RWPE2 (cell line): ENCODE measurements at regions not wholly inside any gene's neighbourhood (a gene's known extent, or its start where the extent isn't known, plus 50 kb on each side); places are given as distances from the start of the nearest gene placed in this dataset.

Experiments
- ATAC-seq: fragments of 200-7000 bp; cut with Tn5 transposase; 3 replicates; pipeline ENCODE4 v1.9.1; 2021; ENCODE audit warnings: low read depth
- DNase-seq: peaks from one replicate; pipeline ENCODE4 v3.0.0-alpha.2; 2020; ENCODE audit warnings: low spot score
- H3K27ac ChIP-seq: fragments of 450-650 bp; 2 replicates; pipeline ENCODE4 v1.5.1; 2017; ENCODE audit warnings: mild to moderate bottlenecking; ENCODE audit not compliant: poor library complexity, severe bottlenecking
- H3K27me3 ChIP-seq: fragments of 250-450 bp; sonication (Bioruptor Pico); 2 replicates; pipeline ENCODE4 v1.5.1; 2021; ENCODE audit warnings: mild to moderate bottlenecking, moderate library complexity; ENCODE audit not compliant: insufficient read depth, poor library complexity, severe bottlenecking
- H3K36me3 ChIP-seq: fragments of 250-450 bp; sonication (Bioruptor Pico); 2 replicates; pipeline ENCODE4 v1.5.1; 2020; ENCODE audit warnings: low read depth, mild to moderate bottlenecking, moderate library complexity
- H3K4me1 ChIP-seq: fragments of 250-450 bp; sonication (Bioruptor Pico); 2 replicates; pipeline ENCODE4 v1.5.1; 2021; ENCODE audit warnings: mild to moderate bottlenecking, moderate library complexity; ENCODE audit not compliant: insufficient read depth, poor library complexity, severe bottlenecking
- H3K4me3 ChIP-seq: fragments of 250-450 bp; sonication (Bioruptor Pico); 2 replicates; pipeline ENCODE4 v1.5.1; 2021; ENCODE audit warnings: mild to moderate bottlenecking, moderate library complexity; ENCODE audit not compliant: severe bottlenecking
- H3K9me3 ChIP-seq: fragments of 250-450 bp; sonication (Bioruptor Pico); 2 replicates; pipeline ENCODE4 v1.5.1; 2021; ENCODE audit warnings: mild to moderate bottlenecking, moderate library complexity; ENCODE audit not compliant: severe bottlenecking
- TF ChIP-seq, protein P1 (sequence below): fragments of 450-650 bp; IDR thresholded peaks from one replicate; pipeline ENCODE4 v1.5.1; 2017; ENCODE audit warnings: mild to moderate bottlenecking, moderate library complexity; ENCODE audit not compliant: poor library complexity, severe bottlenecking

- H3K4me3 ChIP-seq: no peak overlapping the region
- H3K27me3 ChIP-seq: no peaks in the 10 kb centered on the region
- TF ChIP-seq, protein P1, sequence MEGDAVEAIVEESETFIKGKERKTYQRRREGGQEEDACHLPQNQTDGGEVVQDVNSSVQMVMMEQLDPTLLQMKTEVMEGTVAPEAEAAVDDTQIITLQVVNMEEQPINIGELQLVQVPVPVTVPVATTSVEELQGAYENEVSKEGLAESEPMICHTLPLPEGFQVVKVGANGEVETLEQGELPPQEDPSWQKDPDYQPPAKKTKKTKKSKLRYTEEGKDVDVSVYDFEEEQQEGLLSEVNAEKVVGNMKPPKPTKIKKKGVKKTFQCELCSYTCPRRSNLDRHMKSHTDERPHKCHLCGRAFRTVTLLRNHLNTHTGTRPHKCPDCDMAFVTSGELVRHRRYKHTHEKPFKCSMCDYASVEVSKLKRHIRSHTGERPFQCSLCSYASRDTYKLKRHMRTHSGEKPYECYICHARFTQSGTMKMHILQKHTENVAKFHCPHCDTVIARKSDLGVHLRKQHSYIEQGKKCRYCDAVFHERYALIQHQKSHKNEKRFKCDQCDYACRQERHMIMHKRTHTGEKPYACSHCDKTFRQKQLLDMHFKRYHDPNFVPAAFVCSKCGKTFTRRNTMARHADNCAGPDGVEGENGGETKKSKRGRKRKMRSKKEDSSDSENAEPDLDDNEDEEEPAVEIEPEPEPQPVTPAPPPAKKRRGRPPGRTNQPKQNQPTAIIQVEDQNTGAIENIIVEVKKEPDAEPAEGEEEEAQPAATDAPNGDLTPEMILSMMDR: no peak
- ATAC-seq (no peak), DNase-seq (no peak)
- H3K36me3 ChIP-seq: no peaks in the 10 kb centered on the region
- no peak overlapping the region for H3K27ac ChIP-seq
- H3K4me1 ChIP-seq: no peaks in the 10 kb centered on the region
- H3K9me3 ChIP-seq: no peaks in the 10 kb centered on the region
Observed at GRCh38 chr5:117829646-117830045, 1158.7 kb downstream of the DTWD2 start.

DNA sequence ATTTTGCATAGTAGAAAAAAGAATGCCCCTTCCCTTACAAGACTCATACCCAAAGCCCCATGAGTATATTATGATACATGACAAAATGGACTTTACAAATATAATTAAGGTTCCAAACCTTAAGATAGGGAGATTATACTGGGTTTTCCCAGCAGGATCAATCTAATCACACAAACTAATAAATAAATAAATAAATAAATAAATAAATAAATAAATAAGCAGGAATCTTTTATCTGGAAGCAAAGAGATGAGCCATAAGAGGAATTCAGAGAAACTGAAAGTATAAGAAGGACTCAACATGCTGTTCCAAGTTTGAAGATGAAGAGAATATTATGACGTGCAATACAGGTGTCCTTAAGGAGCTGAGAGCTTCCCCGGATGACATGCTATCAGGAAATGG, 1174.5 kb downstream of the DTWD2 start:
- H3K4me1 ChIP-seq: no peaks in the 10 kb centered on the region
- H3K4me3 ChIP-seq: no peak overlapping the region
- no peak overlapping the region for H3K27ac ChIP-seq
- H3K9me3 ChIP-seq: peaks cover 2% of the 10 kb centered on the region
- H3K27me3 ChIP-seq: peaks cover 6% of the 10 kb centered on the region
- TF ChIP-seq, protein P1: no peak
- H3K36me3 ChIP-seq: no peaks in the 10 kb centered on the region
- DNase-seq (no peak), ATAC-seq (no peak)

DNA sequence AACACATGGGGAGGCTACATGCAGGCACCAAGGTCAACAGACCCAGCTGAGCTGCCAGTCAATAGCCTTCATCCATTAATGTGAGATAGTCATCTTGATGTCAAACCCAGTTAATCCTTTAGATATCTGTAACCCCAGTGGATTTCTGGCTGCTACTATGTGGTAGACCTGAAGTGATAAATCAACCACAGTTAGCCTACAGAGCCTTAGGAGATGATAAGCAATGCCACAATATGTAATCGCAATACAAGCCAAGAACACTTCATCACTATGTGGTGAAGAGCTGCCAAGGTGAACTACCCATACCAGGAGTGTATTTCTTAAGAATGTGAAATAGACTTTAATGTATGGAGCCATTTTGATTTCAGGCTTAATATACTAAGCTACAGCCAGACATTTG, 1175.5 kb downstream of the DTWD2 start:
- ATAC-seq (no peak), DNase-seq (no peak)
- H3K4me1 ChIP-seq: no peaks in the 10 kb centered on the region
- peaks cover 6% of the 10 kb centered on the region for H3K27me3 ChIP-seq
- TF ChIP-seq, protein P1: no peak
- no peak overlapping the region for H3K4me3 ChIP-seq
- no peak overlapping the region for H3K27ac ChIP-seq
- H3K9me3 ChIP-seq: peaks cover 2% of the 10 kb centered on the region
- no peaks in the 10 kb centered on the region for H3K36me3 ChIP-seq

- no peak for ATAC-seq
- Histone ChIP-seq H3K27ac (no peak overlapping the region), H3K36me3 (no peaks in the 10 kb centered on the region), H3K4me1 (no peaks in the 10 kb centered on the region), H3K4me3 (no peak overlapping the region), H3K27me3 (peaks cover 6% of the 10 kb centered on the region), H3K9me3 (no peaks in the 10 kb centered on the region)
- TF ChIP-seq, protein P1: no peak
- DNase-seq: no peak
Observed at GRCh38 chr5:117809251-117809650, 1179.1 kb downstream of the DTWD2 start.

GRCh38 chr5:117805058-117805457, 1183.3 kb downstream of the DTWD2 start:
- no peaks in the 10 kb centered on the region for H3K4me1 ChIP-seq
- ATAC-seq: no peak
- H3K27me3 ChIP-seq: peaks cover 6% of the 10 kb centered on the region
- no peaks in the 10 kb centered on the region for H3K9me3 ChIP-seq
- TF ChIP-seq, protein P1: no peak
- H3K36me3 ChIP-seq: no peaks in the 10 kb centered on the region
- no peak overlapping the region for H3K27ac ChIP-seq
- DNase-seq: no peak
- no peak overlapping the region for H3K4me3 ChIP-seq
